ENCODE measurements at regions not wholly inside any gene's neighbourhood (a gene's known extent, or its start where the extent isn't known, plus 50 kb on each side); places are given as distances from the start of the nearest gene placed in this dataset.

- 93 to 96% methylated on average over 15 to 16 of the region's 16 CpGs for WGBS, 2 experiments (ENCODE audit: insufficient coverage in 1 of 2, insufficient read length in 1 of 2)
- H3K9me3 Mint-ChIP-seq: no peaks in the 10 kb centered on the region
- no peak overlapping the region for H3K4me3 ChIP-seq (ENCODE audit: low read length)
- H3K4me1 ChIP-seq (ENCODE audit: control insufficient read depth, insufficient read depth, low read length): no peaks in the 10 kb centered on the region
- H3K9ac ChIP-seq (ENCODE audit: extremely low read depth, low read length, poor library complexity, severe bottlenecking): no peak overlapping the region
- H3K27ac Mint-ChIP-seq: no peak overlapping the region
- no peak overlapping the region for H3K27ac ChIP-seq (ENCODE audit: low read depth, low read length)
- H3K36me3 ChIP-seq (ENCODE audit: control insufficient read depth, insufficient read depth, low read length): no peaks in the 10 kb centered on the region
- H3K9me3 ChIP-seq (ENCODE audit: control insufficient read depth, low read length): no peaks in the 10 kb centered on the region
- no peak for TF ChIP-seq CTCF (conservative IDR thresholded peaks at IDR 0.05)
- DNase-seq: no peak
- no peaks in the 10 kb centered on the region for H3K27me3 ChIP-seq (ENCODE audit: control insufficient read depth, insufficient read depth, low read length, poor library complexity, severe bottlenecking)
- H3K4me1 Mint-ChIP-seq: no peaks in the 10 kb centered on the region
- no peak overlapping the region for H3K4me3 Mint-ChIP-seq
- peaks cover 8% of the 10 kb centered on the region for H3K27me3 Mint-ChIP-seq (ENCODE audit: insufficient read depth)
- H3K36me3 Mint-ChIP-seq (ENCODE audit: low read depth): no peaks in the 10 kb centered on the region
These were observed 116.7 kb upstream of the ADRA2C start for GRCh38 chr4:3649491-3649890.

GRCh38 chr4:3648731-3649130, 116.5 kb upstream of the LRPAP1 start:
- no peaks in the 10 kb centered on the region for H3K27me3 ChIP-seq (ENCODE audit: control insufficient read depth, insufficient read depth, low read length, poor library complexity, severe bottlenecking)
- Mint-ChIP-seq H3K36me3 (ENCODE audit: low read depth) (no peaks in the 10 kb centered on the region), H3K27me3 (ENCODE audit: insufficient read depth) (peaks cover 8% of the 10 kb centered on the region), H3K4me3 (no peak overlapping the region), H3K9me3 (no peaks in the 10 kb centered on the region), H3K4me1 (no peaks in the 10 kb centered on the region), H3K27ac (no peak overlapping the region)
- no peak overlapping the region for H3K4me3 ChIP-seq (ENCODE audit: low read length)
- H3K36me3 ChIP-seq (ENCODE audit: control insufficient read depth, insufficient read depth, low read length): no peaks in the 10 kb centered on the region
- no peak overlapping the region for H3K27ac ChIP-seq (ENCODE audit: low read depth, low read length)
- H3K4me1 ChIP-seq (ENCODE audit: control insufficient read depth, insufficient read depth, low read length): no peaks in the 10 kb centered on the region
- TF ChIP-seq CTCF (conservative IDR thresholded peaks at IDR 0.05): no peak
- no peak overlapping the region for H3K9ac ChIP-seq (ENCODE audit: extremely low read depth, low read length, poor library complexity, severe bottlenecking)
- H3K9me3 ChIP-seq (ENCODE audit: control insufficient read depth, low read length): no peaks in the 10 kb centered on the region
- WGBS, 2 experiments (ENCODE audit: insufficient coverage in 1 of 2, insufficient read length in 1 of 2): 89% methylated on average over 12 to 17 of the region's 17 CpGs
- DNase-seq: no peak

GRCh38 chr4:3648195-3648594, 116.0 kb upstream of the LRPAP1 start:
- no peak for TF ChIP-seq CTCF (conservative IDR thresholded peaks at IDR 0.05)
- H3K36me3 Mint-ChIP-seq (ENCODE audit: low read depth): no peaks in the 10 kb centered on the region
- 92 to 98% methylated on average over 7 to 16 of the region's 16 CpGs for WGBS, 2 experiments (ENCODE audit: insufficient coverage in 1 of 2, insufficient read length in 1 of 2)
- DNase-seq: no peak
- H3K27me3 Mint-ChIP-seq (ENCODE audit: insufficient read depth): peaks cover 8% of the 10 kb centered on the region
- Histone ChIP-seq H3K9ac (ENCODE audit: extremely low read depth, low read length, poor library complexity, severe bottlenecking) (no peak overlapping the region), H3K27ac (ENCODE audit: low read depth, low read length) (no peak overlapping the region), H3K4me1 (ENCODE audit: control insufficient read depth, insufficient read depth, low read length) (no peaks in the 10 kb centered on the region), H3K4me3 (ENCODE audit: low read length) (no peak overlapping the region), H3K36me3 (ENCODE audit: control insufficient read depth, insufficient read depth, low read length) (no peaks in the 10 kb centered on the region), H3K9me3 (ENCODE audit: control insufficient read depth, low read length) (no peaks in the 10 kb centered on the region), H3K27me3 (ENCODE audit: control insufficient read depth, insufficient read depth, low read length, poor library complexity, severe bottlenecking) (no peaks in the 10 kb centered on the region)
- no peak overlapping the region for H3K27ac Mint-ChIP-seq
- H3K9me3 Mint-ChIP-seq: no peaks in the 10 kb centered on the region
- no peaks in the 10 kb centered on the region for H3K4me1 Mint-ChIP-seq
- H3K4me3 Mint-ChIP-seq: no peak overlapping the region

Data from endodermal cell (in vitro differentiated cells).